ENCODE measurements at regions not wholly inside any gene's neighbourhood (a gene's known extent, or its start where the extent isn't known, plus 50 kb on each side); places are given as distances from the start of the nearest gene placed in this dataset.

GRCh38 chr1:112253366-112253765, 142.6 kb upstream of the CTTNBP2NL start:
- TF ChIP-seq CTCF (IDR thresholded peaks at IDR 0.05 in 8 of 11, conservative IDR thresholded peaks at IDR 0.05 in 3 of 11) (no peak), POLR2AphosphoS5 (IDR thresholded peaks at IDR 0.05) (no peak), POLR2A (IDR thresholded peaks at IDR 0.05) (no peak)
